ENCODE measurements at regions not wholly inside any gene's neighbourhood (a gene's known extent, or its start where the extent isn't known, plus 50 kb on each side); places are given as distances from the start of the nearest gene placed in this dataset.

DNA sequence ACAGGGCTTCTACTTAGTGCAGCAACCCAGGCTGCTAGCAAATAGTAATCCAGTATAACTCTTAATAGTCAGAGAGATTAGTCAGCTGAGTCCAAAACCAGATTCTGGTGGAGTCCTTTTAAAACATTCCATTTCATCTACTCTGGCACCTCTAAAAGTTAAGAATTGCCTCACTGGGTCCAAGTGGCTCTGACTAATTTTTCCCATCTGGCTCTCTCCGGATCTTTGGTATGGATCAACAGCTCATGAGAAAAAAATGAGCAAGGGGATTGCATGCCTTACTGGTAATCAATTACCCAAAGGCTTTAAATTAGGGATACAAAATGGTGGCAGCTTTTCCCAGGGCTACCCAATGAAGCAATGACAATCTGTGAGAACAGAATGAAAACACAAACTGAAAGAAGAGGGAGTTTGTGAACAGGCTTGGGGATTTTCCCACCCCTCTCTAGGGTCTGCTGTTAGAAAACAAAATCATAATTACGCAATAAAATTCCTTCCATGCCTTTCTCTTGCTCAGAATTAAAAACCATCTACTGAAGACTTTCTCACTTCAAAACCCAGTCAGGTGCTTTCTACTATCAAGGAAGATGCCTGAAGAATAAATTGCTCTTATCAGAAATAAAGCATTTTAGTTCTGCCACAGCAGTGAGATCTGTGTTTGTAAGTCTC is 84.6 kb upstream of the PMFBP1 start:
- TF ChIP-seq, protein P1, sequence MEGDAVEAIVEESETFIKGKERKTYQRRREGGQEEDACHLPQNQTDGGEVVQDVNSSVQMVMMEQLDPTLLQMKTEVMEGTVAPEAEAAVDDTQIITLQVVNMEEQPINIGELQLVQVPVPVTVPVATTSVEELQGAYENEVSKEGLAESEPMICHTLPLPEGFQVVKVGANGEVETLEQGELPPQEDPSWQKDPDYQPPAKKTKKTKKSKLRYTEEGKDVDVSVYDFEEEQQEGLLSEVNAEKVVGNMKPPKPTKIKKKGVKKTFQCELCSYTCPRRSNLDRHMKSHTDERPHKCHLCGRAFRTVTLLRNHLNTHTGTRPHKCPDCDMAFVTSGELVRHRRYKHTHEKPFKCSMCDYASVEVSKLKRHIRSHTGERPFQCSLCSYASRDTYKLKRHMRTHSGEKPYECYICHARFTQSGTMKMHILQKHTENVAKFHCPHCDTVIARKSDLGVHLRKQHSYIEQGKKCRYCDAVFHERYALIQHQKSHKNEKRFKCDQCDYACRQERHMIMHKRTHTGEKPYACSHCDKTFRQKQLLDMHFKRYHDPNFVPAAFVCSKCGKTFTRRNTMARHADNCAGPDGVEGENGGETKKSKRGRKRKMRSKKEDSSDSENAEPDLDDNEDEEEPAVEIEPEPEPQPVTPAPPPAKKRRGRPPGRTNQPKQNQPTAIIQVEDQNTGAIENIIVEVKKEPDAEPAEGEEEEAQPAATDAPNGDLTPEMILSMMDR (conservative IDR thresholded peaks at IDR 0.05; ENCODE audit: low read depth, low read length), result no peak
- no peak for TF ChIP-seq EZH2 (IDR thresholded peaks at IDR 0.05; ENCODE audit: low read length, unreplicated experiment)
